SU-DHL-6 (cell line): ENCODE measurements at regions not wholly inside any gene's neighbourhood (a gene's known extent, or its start where the extent isn't known, plus 50 kb on each side); places are given as distances from the start of the nearest gene placed in this dataset.

Source experiments
- EZH2phosphoT487 ChIP-seq: fragments of 200-600 bp; sonication (generic), shearing (Covaris generic); conservative IDR thresholded peaks from 2 replicates; pipeline ENCODE4 v1.6.1; 2018; ENCODE audit warnings: mild to moderate bottlenecking, antibody characterized with exemption, low read length, moderate library complexity, mixed read lengths
- TF ChIP-seq, protein P1 (sequence below): fragments of 200-600 bp; sonication (generic); IDR thresholded peaks from one replicate; pipeline ENCODE4 v1.5.1; 2017; ENCODE audit warnings: antibody characterized with exemption, mild to moderate bottlenecking, low read length, moderate library complexity; ENCODE audit not compliant: insufficient read depth, poor library complexity, severe bottlenecking

DNA sequence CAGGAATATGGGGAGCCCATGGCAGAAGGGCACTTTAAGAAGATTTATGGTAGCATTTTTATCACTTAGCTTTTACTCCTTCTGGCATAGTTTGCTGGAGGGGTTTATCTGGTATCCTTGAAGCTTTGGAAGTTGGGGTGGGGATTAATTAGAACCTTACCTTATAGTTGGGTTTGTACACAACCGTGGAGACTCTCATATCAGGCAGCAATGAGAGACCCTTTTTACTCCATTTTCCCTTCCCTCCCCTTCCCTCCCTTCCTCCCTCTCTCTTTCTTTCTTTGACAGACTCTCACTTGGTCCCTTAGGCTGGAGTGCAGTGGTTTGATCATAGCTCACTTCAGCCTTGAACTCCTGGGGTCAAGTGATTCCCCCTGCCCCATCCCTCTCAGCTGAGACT is 465.8 kb upstream of the PODXL start:
- TF ChIP-seq, protein P1, sequence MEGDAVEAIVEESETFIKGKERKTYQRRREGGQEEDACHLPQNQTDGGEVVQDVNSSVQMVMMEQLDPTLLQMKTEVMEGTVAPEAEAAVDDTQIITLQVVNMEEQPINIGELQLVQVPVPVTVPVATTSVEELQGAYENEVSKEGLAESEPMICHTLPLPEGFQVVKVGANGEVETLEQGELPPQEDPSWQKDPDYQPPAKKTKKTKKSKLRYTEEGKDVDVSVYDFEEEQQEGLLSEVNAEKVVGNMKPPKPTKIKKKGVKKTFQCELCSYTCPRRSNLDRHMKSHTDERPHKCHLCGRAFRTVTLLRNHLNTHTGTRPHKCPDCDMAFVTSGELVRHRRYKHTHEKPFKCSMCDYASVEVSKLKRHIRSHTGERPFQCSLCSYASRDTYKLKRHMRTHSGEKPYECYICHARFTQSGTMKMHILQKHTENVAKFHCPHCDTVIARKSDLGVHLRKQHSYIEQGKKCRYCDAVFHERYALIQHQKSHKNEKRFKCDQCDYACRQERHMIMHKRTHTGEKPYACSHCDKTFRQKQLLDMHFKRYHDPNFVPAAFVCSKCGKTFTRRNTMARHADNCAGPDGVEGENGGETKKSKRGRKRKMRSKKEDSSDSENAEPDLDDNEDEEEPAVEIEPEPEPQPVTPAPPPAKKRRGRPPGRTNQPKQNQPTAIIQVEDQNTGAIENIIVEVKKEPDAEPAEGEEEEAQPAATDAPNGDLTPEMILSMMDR = no peak
- TF ChIP-seq EZH2phosphoT487 = no peak
